GM21526 (cell line): ENCODE measurements at regions not wholly inside any gene's neighbourhood (a gene's known extent, or its start where the extent isn't known, plus 50 kb on each side); places are given as distances from the start of the nearest gene placed in this dataset.

ENCODE experiments used
- ATAC-seq: cut with Tn5 transposase; IDR thresholded peaks from one replicate; pipeline ENCODE4 v1.9.1; 2021; ENCODE audit warnings: moderate library complexity; ENCODE audit not compliant: unreplicated experiment, low FRiP score

DNA sequence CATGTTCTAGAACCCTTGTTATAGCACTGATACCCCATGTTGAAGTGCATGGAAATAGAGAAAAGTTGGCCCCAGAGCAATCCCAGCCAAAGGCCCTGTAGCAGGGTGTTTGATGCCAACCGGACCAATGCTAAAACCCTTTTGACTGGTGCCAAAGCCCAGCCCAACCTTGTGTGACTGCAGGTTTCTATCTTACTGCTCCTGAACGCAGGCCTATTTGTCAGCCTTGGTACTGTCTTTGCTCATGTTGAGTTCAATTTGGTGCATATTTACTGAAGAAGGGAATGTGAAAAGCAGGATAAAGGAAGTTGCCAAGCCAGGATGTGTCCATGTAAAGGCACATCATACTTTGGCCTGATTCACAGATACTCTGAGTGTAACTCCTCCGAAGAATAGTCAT, 51.7 kb upstream of the NFASC start:
- ATAC-seq, result no peak

DNA sequence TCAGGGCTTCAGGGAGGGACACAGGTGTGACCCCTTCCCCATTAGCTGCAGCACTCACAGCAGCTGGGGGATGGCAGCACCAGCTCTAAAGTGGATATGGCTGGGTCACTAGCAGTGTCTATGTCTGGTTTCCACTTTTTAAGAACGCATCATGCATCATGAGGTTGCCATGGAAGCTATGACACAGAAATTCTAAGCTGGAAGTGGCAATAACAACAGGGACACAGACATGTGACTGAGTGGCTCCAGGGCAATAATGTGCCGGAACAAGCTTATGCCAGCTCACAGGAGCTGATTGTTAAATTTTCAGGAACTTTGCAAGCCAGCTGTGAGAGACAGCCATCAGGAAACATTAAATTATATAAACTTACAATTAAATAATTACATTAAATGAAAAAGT, 51.2 kb upstream of the NFASC start:
- no peak for ATAC-seq
